GM19397 (cell line): ENCODE measurements at regions not wholly inside any gene's neighbourhood (a gene's known extent, or its start where the extent isn't known, plus 50 kb on each side); places are given as distances from the start of the nearest gene placed in this dataset.
A peak's percentile ranks its signal among the peaks of the same experiment; 100 is the strongest.
"Not testable (repeated sequence)": the region's sequence is repeated elsewhere in the genome, so short reads cannot be mapped to it uniquely, and the experiment has no call there.

Source experiments
- ATAC-seq: cut with Tn5 transposase; IDR thresholded peaks from one replicate; pipeline ENCODE4 v1.9.1; 2021; ENCODE audit warnings: mild to moderate bottlenecking, moderate library complexity; ENCODE audit not compliant: unreplicated experiment

- not testable (repeated sequence) for ATAC-seq
Observed at GRCh38 chr2:88802026-88802425, 110.6 kb downstream of the RPIA start.

GRCh38 chr2:88807237-88807962 is 115.9 kb downstream of the RPIA start:
- ATAC-seq, result no peak

- ATAC-seq, result no peak
Observed at GRCh38 chr2:88808083-88808482, 116.6 kb downstream of the RPIA start.

- ATAC-seq, result no peak
Observed at GRCh38 chr2:88808652-88809051, 117.2 kb downstream of the RPIA start.

- ATAC-seq, result no peak
Observed at GRCh38 chr2:88809216-88809615, 117.7 kb downstream of the RPIA start.

- ATAC-seq, result peak; percentile 62
Observed at GRCh38 chr2:88810017-88810416, 118.5 kb downstream of the RPIA start.

GRCh38 chr2:88810488-88810887 is 119.0 kb downstream of the RPIA start:
- no peak for ATAC-seq

- ATAC-seq, result no peak
Observed at GRCh38 chr2:88811233-88811632, 119.8 kb downstream of the RPIA start.

GRCh38 chr2:88811681-88812080 is 120.2 kb downstream of the RPIA start:
- ATAC-seq, result no peak

GRCh38 chr2:88813612-88814011 is 122.1 kb downstream of the RPIA start:
- no peak for ATAC-seq

- no peak for ATAC-seq
Observed at GRCh38 chr2:88815282-88815681, 123.8 kb downstream of the RPIA start.

- ATAC-seq, result no peak
Observed at GRCh38 chr2:88815697-88816096, 124.2 kb downstream of the RPIA start.

GRCh38 chr2:88818381-88818780 is 126.9 kb downstream of the RPIA start:
- ATAC-seq, result no peak

GRCh38 chr2:88824951-88825350 is 133.5 kb downstream of the RPIA start:
- no peak for ATAC-seq

- ATAC-seq, result no peak
Observed at GRCh38 chr2:88826399-88826798, 134.9 kb downstream of the RPIA start.

- ATAC-seq, result no peak
Observed at GRCh38 chr2:88827821-88828220, 136.3 kb downstream of the RPIA start.

GRCh38 chr2:88828397-88829137 is 137.1 kb downstream of the RPIA start:
- no peak for ATAC-seq

GRCh38 chr2:88829607-88830463 is 138.4 kb downstream of the RPIA start:
- ATAC-seq, result no peak

- ATAC-seq, result no peak
Observed at GRCh38 chr2:88831071-88831791, 139.8 kb downstream of the RPIA start.

- peak; percentile 75 for ATAC-seq
Observed at GRCh38 chr2:88831792-88832248, 140.3 kb downstream of the RPIA start.
